ENCODE measurements at regions not wholly inside any gene's neighbourhood (a gene's known extent, or its start where the extent isn't known, plus 50 kb on each side); places are given as distances from the start of the nearest gene placed in this dataset.
"Not testable (repeated sequence)": the region's sequence is repeated elsewhere in the genome, so short reads cannot be mapped to it uniquely, and the experiment has no call there.

DNA sequence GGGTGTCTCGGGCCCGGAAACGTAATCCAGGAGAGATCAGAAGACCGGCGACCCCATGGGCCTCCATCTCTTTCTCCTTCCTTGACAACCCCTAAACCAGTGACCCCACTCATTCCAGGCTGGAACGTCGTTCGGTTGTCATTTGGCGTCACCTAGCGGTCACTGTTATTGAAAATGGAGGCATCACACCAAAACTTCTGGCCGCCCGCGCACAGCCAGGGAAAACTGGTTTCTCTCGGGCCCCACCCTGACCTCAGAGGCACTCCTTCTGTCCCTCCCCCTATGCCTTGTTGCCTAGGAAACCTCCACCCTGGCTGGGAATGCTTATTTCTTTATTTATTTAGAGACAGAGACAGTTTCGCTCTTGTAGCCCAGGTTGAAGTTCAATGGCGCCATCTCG is 2327.3 kb upstream of the TPTE start:
- DNase-seq (ENCODE audit: low read depth in 2 of 2), result not testable (repeated sequence)

- DNase-seq (ENCODE audit: low read depth in 2 of 2), result not testable (repeated sequence)
Measured at GRCh38 chr21:8197377-8198027, 2323.9 kb upstream of the TPTE start.

- DNase-seq (ENCODE audit: low read depth in 2 of 2), result not testable (repeated sequence)
Measured at GRCh38 chr21:8205094-8205891, 2316.1 kb upstream of the TPTE start.

DNA sequence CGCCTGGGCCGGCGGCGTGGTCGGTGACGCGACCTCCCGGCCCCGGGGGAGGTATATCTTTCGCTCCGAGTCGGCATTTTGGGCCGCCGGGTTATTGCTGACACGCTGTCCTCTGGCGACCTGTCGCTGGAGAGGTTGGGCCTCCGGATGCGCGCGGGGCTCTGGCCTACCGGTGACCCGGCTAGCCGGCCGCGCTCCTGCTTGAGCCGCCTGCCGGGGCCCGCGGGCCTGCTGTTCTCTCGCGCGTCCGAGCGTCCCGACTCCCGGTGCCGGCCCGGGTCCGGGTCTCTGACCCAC is 2315.5 kb upstream of the TPTE start:
- not testable (repeated sequence) for DNase-seq (ENCODE audit: low read depth in 2 of 2)

GRCh38 chr21:8212986-8213550 is 2308.3 kb upstream of the TPTE start:
- DNase-seq (ENCODE audit: low read depth in 2 of 2), result peak; percentile 76 to 78

GRCh38 chr21:8214539-8214938 is 2306.8 kb upstream of the TPTE start:
- DNase-seq (ENCODE audit: low read depth in 2 of 2), result not testable (repeated sequence)

DNA sequence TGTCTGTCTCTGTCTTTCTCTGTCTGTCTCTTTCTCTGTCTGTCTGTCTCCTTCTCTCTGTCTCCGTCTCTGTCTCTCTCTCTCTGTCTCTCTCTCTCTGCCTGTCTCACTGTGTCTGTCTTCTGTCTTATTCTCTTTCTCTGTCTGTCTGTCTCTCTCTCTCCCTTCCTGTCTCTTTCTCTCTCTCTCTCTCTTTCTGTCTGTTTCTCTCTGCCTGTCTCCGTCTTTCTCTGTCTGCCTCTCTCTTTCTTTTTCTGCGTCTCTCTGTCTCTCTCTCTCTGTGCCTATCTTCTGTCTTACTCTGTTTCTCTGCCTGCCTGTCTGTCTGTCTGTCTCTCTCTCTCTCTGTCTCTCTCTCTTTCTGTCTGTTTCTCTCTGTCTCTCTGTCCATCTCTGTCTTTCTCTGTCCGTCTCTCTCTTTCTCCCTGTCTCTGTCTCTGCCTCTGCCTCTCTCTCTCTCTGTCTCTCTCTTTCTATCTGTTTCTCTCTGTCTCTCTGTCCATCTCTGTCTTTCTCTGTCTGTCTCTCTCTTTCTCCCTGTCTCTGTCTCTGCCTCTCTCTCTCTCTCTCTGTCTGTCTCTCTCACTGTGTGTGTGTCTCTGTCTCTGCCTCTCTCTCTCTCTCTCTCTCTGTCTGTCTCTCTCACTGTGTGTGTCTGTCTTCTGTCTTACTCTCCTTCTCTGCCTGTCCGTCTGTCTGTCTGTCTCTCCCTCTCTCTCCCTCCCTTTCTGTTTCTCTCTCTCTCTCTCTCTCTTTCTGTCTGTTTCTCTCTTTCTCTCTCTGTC is 2291.8 kb upstream of the TPTE start:
- DNase-seq (ENCODE audit: low read depth in 2 of 2), result not testable (repeated sequence)

DNA sequence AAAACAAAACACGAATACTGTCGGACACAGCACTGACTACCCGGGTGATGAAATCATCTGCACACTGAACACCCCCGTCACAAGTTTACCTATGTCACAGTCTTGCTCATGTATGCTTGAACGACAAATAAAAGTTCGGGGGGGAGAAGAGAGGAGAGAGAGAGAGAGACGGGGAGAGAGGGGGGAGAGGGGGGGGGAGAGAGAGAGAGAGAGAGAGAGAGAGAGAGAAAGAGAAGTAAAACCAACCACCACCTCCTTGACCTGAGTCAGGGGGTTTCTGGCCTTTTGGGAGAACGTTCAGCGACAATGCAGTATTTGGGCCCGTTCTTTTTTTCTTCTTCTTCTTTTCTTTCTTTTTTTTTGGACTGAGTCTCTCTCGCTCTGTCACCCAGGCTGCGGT is 2290.1 kb upstream of the TPTE start:
- not testable (repeated sequence) for DNase-seq (ENCODE audit: low read depth in 2 of 2)

- not testable (repeated sequence) for DNase-seq (ENCODE audit: low read depth in 2 of 2)
Measured at GRCh38 chr21:8233000-8233399, 2288.4 kb upstream of the TPTE start.

- DNase-seq (ENCODE audit: low read depth in 2 of 2), result not testable (repeated sequence)
Measured at GRCh38 chr21:8234059-8234458, 2287.3 kb upstream of the TPTE start.

DNA sequence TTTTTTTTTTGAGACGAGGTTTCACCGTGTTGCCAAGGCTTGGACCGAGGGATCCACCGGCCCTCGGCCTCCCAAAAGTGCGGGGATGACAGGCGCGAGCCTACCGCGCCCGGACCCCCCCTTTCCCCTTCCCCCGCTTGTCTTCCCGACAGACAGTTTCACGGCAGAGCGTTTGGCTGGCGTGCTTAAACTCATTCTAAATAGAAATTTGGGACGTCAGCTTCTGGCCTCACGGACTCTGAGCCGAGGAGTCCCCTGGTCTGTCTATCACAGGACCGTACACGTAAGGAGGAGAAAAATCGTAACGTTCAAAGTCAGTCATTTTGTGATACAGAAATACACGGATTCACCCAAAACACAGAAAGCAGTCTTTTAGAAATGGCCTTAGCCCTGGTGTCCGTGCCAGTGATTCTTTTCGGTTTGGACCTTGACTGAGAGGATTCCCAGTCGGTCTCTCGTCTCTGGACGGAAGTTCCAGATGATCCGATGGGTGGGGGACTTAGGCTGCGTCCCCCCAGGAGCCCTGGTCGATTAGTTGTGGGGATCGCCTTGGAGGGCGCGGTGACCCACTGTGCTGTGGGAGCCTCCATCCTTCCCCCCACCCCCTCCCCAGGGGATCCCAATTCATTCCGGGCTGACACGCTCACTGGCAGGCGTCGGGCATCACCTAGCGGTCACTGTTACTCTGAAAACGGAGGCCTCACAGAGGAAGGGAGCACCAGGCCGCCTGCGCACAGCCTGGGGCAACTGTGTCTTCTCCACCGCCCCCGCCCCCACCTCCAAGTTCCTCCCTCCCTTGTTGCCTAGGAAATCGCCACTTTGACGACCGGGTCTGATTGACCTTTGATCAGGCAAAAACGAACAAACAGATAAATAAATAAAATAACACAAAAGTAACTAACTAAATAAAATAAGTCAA is 2276.4 kb upstream of the TPTE start:
- DNase-seq (ENCODE audit: low read depth in 2 of 2), result not testable (repeated sequence)

- DNase-seq (ENCODE audit: low read depth in 2 of 2), result not testable (repeated sequence)
Measured at GRCh38 chr21:8245642-8246402, 2275.6 kb upstream of the TPTE start.

DNA sequence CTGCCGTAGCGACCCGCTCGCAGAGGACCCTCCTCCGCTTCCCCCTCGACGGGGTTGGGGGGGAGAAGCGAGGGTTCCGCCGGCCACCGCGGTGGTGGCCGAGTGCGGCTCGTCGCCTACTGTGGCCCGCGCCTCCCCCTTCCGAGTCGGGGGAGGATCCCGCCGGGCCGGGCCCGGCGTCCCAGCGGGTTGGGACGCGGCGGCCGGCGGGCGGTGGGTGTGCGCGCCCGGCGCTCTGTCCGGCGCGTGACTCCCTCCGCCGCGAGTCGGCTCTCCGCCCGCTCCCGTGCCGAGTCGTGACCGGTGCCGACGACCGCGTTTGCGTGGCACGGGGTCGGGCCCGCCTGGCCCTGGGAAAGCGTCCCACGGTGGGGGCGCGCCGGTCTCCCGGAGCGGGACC is 2269.7 kb upstream of the TPTE start:
- not testable (repeated sequence) for DNase-seq (ENCODE audit: low read depth in 2 of 2)

GRCh38 chr21:8255094-8255493 is 2266.3 kb upstream of the TPTE start:
- DNase-seq (ENCODE audit: low read depth in 2 of 2), result not testable (repeated sequence)

- not testable (repeated sequence) for DNase-seq (ENCODE audit: low read depth in 2 of 2)
Measured at GRCh38 chr21:8257083-8257799, 2264.1 kb upstream of the TPTE start.

GRCh38 chr21:8260065-8260627 is 2261.2 kb upstream of the TPTE start:
- DNase-seq (ENCODE audit: low read depth in 2 of 2), result not testable (repeated sequence)

Data from stimulated activated CD4-positive, alpha-beta T cell treated with anti-CD3 and anti-CD28 coated beads, Interleukin-1b, Interleukin-23, amount 100 ng/mL, for 1 hour (primary cell).